ENCODE measurements at regions not wholly inside any gene's neighbourhood (a gene's known extent, or its start where the extent isn't known, plus 50 kb on each side); places are given as distances from the start of the nearest gene placed in this dataset.

DNA sequence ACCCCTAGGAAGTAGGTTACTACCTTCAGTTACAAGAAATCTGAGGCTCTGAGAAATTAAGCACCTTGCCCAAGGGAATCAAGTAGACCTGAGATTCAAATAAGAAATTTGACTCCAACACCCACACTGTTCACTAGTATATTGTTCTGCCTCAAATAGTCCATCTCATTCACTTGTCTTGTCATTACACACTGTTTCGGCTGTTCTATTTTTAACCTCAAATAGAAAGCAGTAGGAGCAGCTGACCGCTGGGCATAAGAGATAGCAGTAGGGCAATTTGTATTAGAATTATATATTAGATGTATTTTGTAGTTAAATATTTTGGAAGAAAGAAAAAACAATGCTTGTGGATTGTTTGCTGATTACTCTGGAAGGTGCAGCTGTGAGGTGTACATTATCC is 185.1 kb downstream of the INHBA start:
- H3K23me2 ChIP-seq (ENCODE audit: low read depth, low read length), result no peaks in the 10 kb centered on the region; the same call in 1 of the 2 replicates
- no peak overlapping the region for H3K18ac ChIP-seq (ENCODE audit: extremely low read depth, low read length)
- H2BK12ac ChIP-seq (ENCODE audit: low read depth, low read length), result no peak overlapping the region
- H3K79me2 ChIP-seq (ENCODE audit: control insufficient read depth in 1 of 2, insufficient read depth in 2 of 2, low read length in 2 of 2), result no peaks in the 10 kb centered on the region
- no peak overlapping the region for H4K8ac ChIP-seq (ENCODE audit: extremely low read depth, insufficient read depth, low read length)
- CTCF ChIA-PET (ENCODE audit: partially characterized antibody), result interaction anchor here (0.7 kb wide), 1 partner anchor 22 kb away, joined by 3 read pairs; no protein-coding TSS in a partner anchor
- H4K20me1 ChIP-seq (replicated peaks in 1 of 2; ENCODE audit: control insufficient read depth in 1 of 2, insufficient read depth in 2 of 2, low read length in 2 of 2), result no peaks in the 10 kb centered on the region
- no peak overlapping the region for H4K91ac ChIP-seq (replicated peaks; ENCODE audit: insufficient read length, low read length)
- no peaks in the 10 kb centered on the region; a peak in 1 of 7 replicates for H3K27me3 ChIP-seq (replicated peaks in 1 of 4; ENCODE audit: control insufficient read depth in 3 of 4, extremely low read depth in 1 of 4, insufficient read depth in 3 of 4, low read length in 3 of 4)
- no peak overlapping the region for H4K5ac ChIP-seq (ENCODE audit: insufficient read length, low read depth, low read length)
- no peak for DNase-seq (ENCODE audit: low read depth in 1 of 2, low spot score in 2 of 2)
- no peak overlapping the region for H3K4ac ChIP-seq (replicated peaks; ENCODE audit: insufficient read length, low read depth, low read length)
- no peak overlapping the region for H3K14ac ChIP-seq (ENCODE audit: insufficient read length)
- no peak overlapping the region for H2BK5ac ChIP-seq (ENCODE audit: low read depth, low read length)
- no peaks in the 10 kb centered on the region for H3K79me1 ChIP-seq (ENCODE audit: low read depth, low read length)
- H3K9me3 ChIP-seq (ENCODE audit: insufficient read depth in 2 of 2, low read depth in 1 of 2, low read length in 1 of 2), result peaks cover 12 to 15% of the 10 kb centered on the region in 2 experiments
- no peak overlapping the region for H3K4me2 ChIP-seq (ENCODE audit: insufficient read depth in 1 of 2, low read depth in 2 of 2, low read length in 2 of 2)
- POLR2A ChIA-PET (ENCODE audit: partially characterized antibody), result no interaction called here
- H3K36me3 ChIP-seq (ENCODE audit: control insufficient read depth in 2 of 4, insufficient read depth in 4 of 4, low read length in 3 of 4), result no peaks in the 10 kb centered on the region
- H3K9ac ChIP-seq (replicated peaks in 1 of 4; ENCODE audit: extremely low read depth in 1 of 4, low read depth in 3 of 4, low read length in 3 of 4), result no peak overlapping the region
- no peak overlapping the region for H3K56ac ChIP-seq (replicated peaks; ENCODE audit: insufficient read length, low read depth, low read length)
- H2BK20ac ChIP-seq (ENCODE audit: low read length), result no peak overlapping the region
- H3K4me3 ChIP-seq (ENCODE audit: extremely low read depth in 1 of 4, insufficient read depth in 2 of 4, low read depth in 3 of 4, low read length in 4 of 4), result no peak overlapping the region
- H2AK5ac ChIP-seq (ENCODE audit: low read depth, low read length), result no peak overlapping the region
- H2AFZ ChIP-seq (ENCODE audit: low read length), result no peak overlapping the region
- H2BK15ac ChIP-seq (ENCODE audit: low read length), result no peak overlapping the region
- no peak for FAIRE-seq
- no peak overlapping the region for H3K27ac ChIP-seq (ENCODE audit: low read depth, low read length)
- no peaks in the 10 kb centered on the region for H3K4me1 ChIP-seq (replicated peaks in 1 of 4; ENCODE audit: control insufficient read depth in 3 of 4, insufficient read depth in 4 of 4, low read length in 3 of 4)
- H3K23ac ChIP-seq (ENCODE audit: insufficient read length), result no peak overlapping the region
- no peak overlapping the region for H2BK120ac ChIP-seq (replicated peaks; ENCODE audit: low read depth, low read length)
- 91% methylated on average over 2 of the region's 2 CpGs; no CpG with 5 or more reads in 1 of the 2 experiments for WGBS, 2 experiments (ENCODE audit: extremely low coverage in 1 of 2, insufficient coverage in 1 of 2, insufficient read length in 1 of 2, insufficient replicate concordance in 2 of 2, low coverage in 1 of 2, low lambda C conversion rate in 2 of 2, missing lambda C conversion rate in 1 of 2)
- TF ChIP-seq, protein P1, sequence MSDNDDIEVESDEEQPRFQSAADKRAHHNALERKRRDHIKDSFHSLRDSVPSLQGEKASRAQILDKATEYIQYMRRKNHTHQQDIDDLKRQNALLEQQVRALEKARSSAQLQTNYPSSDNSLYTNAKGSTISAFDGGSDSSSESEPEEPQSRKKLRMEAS (IDR thresholded peaks at IDR 0.05), result no peak
- no peak for TF ChIP-seq KDM1A (IDR thresholded peaks at IDR 0.05; ENCODE audit: borderline replicate concordance, low read length)
- TF ChIP-seq MAFK (IDR thresholded peaks at IDR 0.05; ENCODE audit: low read depth, low read length), result no peak
- TF ChIP-seq HDAC2 (IDR thresholded peaks at IDR 0.05; ENCODE audit: borderline replicate concordance in 1 of 2, low read depth in 2 of 2, low read length in 2 of 2), result no peak
- TF ChIP-seq CREB1 (IDR thresholded peaks at IDR 0.05), result no peak
- no peak for TF ChIP-seq TAF1 (IDR thresholded peaks at IDR 0.05; ENCODE audit: low read depth, low read length)
- TF ChIP-seq CHD2 (IDR thresholded peaks at IDR 0.05; ENCODE audit: low read length), result no peak
- no peak for TF ChIP-seq BRCA1 (IDR thresholded peaks at IDR 0.05; ENCODE audit: low read depth, low read length)
- TF ChIP-seq PHF8 (conservative IDR thresholded peaks at IDR 0.05; ENCODE audit: low read depth, low read length), result no peak
- no peak for TF ChIP-seq SIRT6 (IDR thresholded peaks at IDR 0.05; ENCODE audit: low read length)
- TF ChIP-seq SIX5 (IDR thresholded peaks at IDR 0.05; ENCODE audit: low read depth, low read length), result no peak
- TF ChIP-seq KDM5A (IDR thresholded peaks at IDR 0.05; ENCODE audit: low read length), result no peak
- TF ChIP-seq CBX8 (IDR thresholded peaks at IDR 0.05; ENCODE audit: borderline replicate concordance, low read depth, low read length), result no peak
